ENCODE measurements at regions not wholly inside any gene's neighbourhood (a gene's known extent, or its start where the extent isn't known, plus 50 kb on each side); places are given as distances from the start of the nearest gene placed in this dataset.

GRCh38 chr18:64791236-64791635 is 642.3 kb upstream of the LINC00305 start:
- Histone ChIP-seq H3K9me3 (no peaks in the 10 kb centered on the region), H3K4me3 (no peak overlapping the region), H3K36me3 (no peaks in the 10 kb centered on the region), H3K4me1 (replicated peaks) (no peaks in the 10 kb centered on the region), H3K27ac (no peak overlapping the region), H3K27me3 (replicated peaks; ENCODE audit: insufficient read depth) (no peaks in the 10 kb centered on the region)
- no peak for TF ChIP-seq POLR2A (IDR thresholded peaks at IDR 0.05)
- TF ChIP-seq, protein P1, sequence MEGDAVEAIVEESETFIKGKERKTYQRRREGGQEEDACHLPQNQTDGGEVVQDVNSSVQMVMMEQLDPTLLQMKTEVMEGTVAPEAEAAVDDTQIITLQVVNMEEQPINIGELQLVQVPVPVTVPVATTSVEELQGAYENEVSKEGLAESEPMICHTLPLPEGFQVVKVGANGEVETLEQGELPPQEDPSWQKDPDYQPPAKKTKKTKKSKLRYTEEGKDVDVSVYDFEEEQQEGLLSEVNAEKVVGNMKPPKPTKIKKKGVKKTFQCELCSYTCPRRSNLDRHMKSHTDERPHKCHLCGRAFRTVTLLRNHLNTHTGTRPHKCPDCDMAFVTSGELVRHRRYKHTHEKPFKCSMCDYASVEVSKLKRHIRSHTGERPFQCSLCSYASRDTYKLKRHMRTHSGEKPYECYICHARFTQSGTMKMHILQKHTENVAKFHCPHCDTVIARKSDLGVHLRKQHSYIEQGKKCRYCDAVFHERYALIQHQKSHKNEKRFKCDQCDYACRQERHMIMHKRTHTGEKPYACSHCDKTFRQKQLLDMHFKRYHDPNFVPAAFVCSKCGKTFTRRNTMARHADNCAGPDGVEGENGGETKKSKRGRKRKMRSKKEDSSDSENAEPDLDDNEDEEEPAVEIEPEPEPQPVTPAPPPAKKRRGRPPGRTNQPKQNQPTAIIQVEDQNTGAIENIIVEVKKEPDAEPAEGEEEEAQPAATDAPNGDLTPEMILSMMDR (IDR thresholded peaks at IDR 0.05), result no peak
- TF ChIP-seq POLR2AphosphoS5 (IDR thresholded peaks at IDR 0.05), result no peak
- no peak for DNase-seq (ENCODE audit: low spot score)
- intact Hi-C loops (cut with DNase I), result no loop called here
- 70% methylated on average over 4 of the region's 4 CpGs for WGBS

DNA sequence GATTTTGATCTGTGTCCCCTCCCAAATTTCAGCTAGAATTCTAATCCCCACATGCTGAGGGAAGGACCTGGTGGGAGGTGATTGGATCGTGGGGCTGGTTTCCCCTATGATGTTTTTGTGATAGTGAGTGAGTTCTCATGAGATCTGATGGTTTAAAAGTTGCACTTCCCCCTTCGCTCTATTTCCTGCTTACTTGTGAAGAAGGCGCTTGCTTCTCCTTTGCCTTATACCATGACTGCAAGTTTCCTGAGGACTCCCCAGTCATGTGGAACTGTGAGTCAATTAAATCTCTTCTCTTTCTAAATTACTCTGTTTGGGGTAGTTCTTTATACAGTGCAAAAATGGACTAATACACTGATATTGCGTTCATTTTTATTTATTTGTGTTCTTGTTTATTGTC is 636.8 kb upstream of the LINC00305 start:
- intact Hi-C loops (cut with DNase I), result no loop called here
- H3K4me3 ChIP-seq, result no peak overlapping the region
- H3K27ac ChIP-seq, result no peak overlapping the region
- no peak for DNase-seq (ENCODE audit: low spot score)
- no peaks in the 10 kb centered on the region for H3K36me3 ChIP-seq
- H3K4me1 ChIP-seq (replicated peaks), result no peaks in the 10 kb centered on the region
- no peaks in the 10 kb centered on the region for H3K9me3 ChIP-seq
- no peaks in the 10 kb centered on the region for H3K27me3 ChIP-seq (replicated peaks; ENCODE audit: insufficient read depth)
- TF ChIP-seq POLR2A (IDR thresholded peaks at IDR 0.05) (no peak), POLR2AphosphoS5 (IDR thresholded peaks at IDR 0.05) (no peak)
- TF ChIP-seq, protein P1 (IDR thresholded peaks at IDR 0.05), result no peak
- 42% methylated on average over 4 of the region's 4 CpGs for WGBS

DNA sequence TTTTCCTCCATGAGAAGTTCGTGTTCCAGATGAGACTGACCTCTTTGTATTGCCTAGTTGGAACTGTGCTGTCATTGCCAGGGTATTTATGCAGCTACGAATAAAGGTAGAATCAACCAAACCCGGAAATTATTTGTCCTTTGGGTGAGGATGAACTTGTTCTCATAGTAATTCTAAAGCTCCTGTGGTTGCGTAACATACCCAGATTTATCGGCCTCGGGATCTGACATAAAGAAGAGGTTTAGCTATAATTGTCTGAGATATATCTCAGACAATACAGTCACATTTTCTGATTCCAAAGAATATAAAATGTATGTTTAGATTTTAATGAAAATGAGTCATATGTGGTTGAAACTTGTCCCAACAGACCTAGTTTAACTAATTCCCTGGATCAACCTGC is 628.7 kb upstream of the LINC00305 start:
- intact Hi-C loops (cut with DNase I), result no loop called here
- no peak overlapping the region for H3K27ac ChIP-seq
- no peak for DNase-seq (ENCODE audit: low spot score)
- 91% methylated on average over 6 of the region's 6 CpGs for WGBS
- no peaks in the 10 kb centered on the region for H3K4me1 ChIP-seq (replicated peaks)
- no peaks in the 10 kb centered on the region for H3K9me3 ChIP-seq
- H3K36me3 ChIP-seq, result no peaks in the 10 kb centered on the region
- no peak for TF ChIP-seq POLR2AphosphoS5 (IDR thresholded peaks at IDR 0.05)
- TF ChIP-seq, protein P1 (IDR thresholded peaks at IDR 0.05), result no peak
- TF ChIP-seq POLR2A (IDR thresholded peaks at IDR 0.05), result no peak
- no peaks in the 10 kb centered on the region for H3K27me3 ChIP-seq (replicated peaks; ENCODE audit: insufficient read depth)
- no peak overlapping the region for H3K4me3 ChIP-seq

- 19% methylated on average over 3 of the region's 3 CpGs for WGBS
These were observed 617.0 kb upstream of the LINC00305 start for GRCh38 chr18:64765908-64766307.

DNA sequence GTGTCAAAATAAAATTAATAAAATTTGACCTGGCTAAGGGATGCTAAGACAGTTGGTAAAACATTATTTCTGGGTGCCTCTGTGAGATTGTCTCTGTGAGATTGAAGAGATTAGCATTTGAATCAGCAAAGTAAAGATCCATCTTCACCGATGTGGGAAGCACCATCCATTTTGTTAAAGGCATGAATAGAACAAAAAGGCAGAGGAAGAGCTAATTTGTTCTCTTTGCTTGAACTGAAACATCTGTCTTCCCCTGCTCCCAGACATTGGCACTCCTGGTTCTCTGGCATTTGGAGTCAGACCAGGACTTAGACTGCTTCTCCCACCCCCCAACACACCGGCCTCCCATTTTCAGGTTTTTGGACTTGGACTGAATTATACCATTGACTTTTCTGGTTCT is 603.8 kb upstream of the LINC00305 start:
- no peak for TF ChIP-seq POLR2AphosphoS5 (IDR thresholded peaks at IDR 0.05)
- TF ChIP-seq POLR2A (IDR thresholded peaks at IDR 0.05), result no peak
- TF ChIP-seq, protein P1 (IDR thresholded peaks at IDR 0.05), result no peak

More at GRCh38 chr18:64765908-64766307, 617.0 kb upstream of the LINC00305 start:
- H3K9me3 ChIP-seq, result no peaks in the 10 kb centered on the region
- no peak for TF ChIP-seq POLR2AphosphoS5 (IDR thresholded peaks at IDR 0.05)
- no peaks in the 10 kb centered on the region for H3K27me3 ChIP-seq (replicated peaks; ENCODE audit: insufficient read depth)
- H3K4me3 ChIP-seq, result no peak overlapping the region
- H3K36me3 ChIP-seq, result no peaks in the 10 kb centered on the region
- no peak for DNase-seq (ENCODE audit: low spot score)
- H3K27ac ChIP-seq, result no peak overlapping the region
- no peaks in the 10 kb centered on the region for H3K4me1 ChIP-seq (replicated peaks)
- intact Hi-C loops (cut with DNase I), result no loop called here

More for the DNA sequence above, 603.8 kb upstream of the LINC00305 start:
- Histone ChIP-seq H3K4me3 (no peak overlapping the region), H3K27me3 (replicated peaks; ENCODE audit: insufficient read depth) (no peaks in the 10 kb centered on the region), H3K4me1 (replicated peaks) (no peaks in the 10 kb centered on the region), H3K27ac (no peak overlapping the region), H3K9me3 (no peaks in the 10 kb centered on the region), H3K36me3 (no peaks in the 10 kb centered on the region)
- 71% methylated on average over 2 of the region's 2 CpGs for WGBS
- intact Hi-C loops (cut with DNase I), result no loop called here
- no peak for DNase-seq (ENCODE audit: low spot score)
